H1 (cell line): ENCODE measurements at regions not wholly inside any gene's neighbourhood (a gene's known extent, or its start where the extent isn't known, plus 50 kb on each side); places are given as distances from the start of the nearest gene placed in this dataset.
A peak's percentile ranks its signal among the peaks of the same experiment; 100 is the strongest.

Source experiments
- CTCF ChIA-PET: fragments of 300-600 bp; sonication (Branson Sonifier 250); formaldehyde crosslinking; loops from one replicate; lab custom pipeline; 2021; ENCODE audit not compliant: partially characterized antibody; lab: Charles Lee
- POLR2A ChIA-PET: fragments of 300-600 bp; sonication (Branson Sonifier 250); formaldehyde crosslinking; loops from one replicate; lab custom pipeline; 2021; ENCODE audit warnings: inconsistent platforms; ENCODE audit not compliant: partially characterized antibody; lab: Charles Lee
- DNase-seq, 2 experiments: peaks; one replicate each; pipeline versions ENCODE4 v3.0.0 to v3.0.0-alpha.2; 2010 to 2022; ENCODE audit warnings: low spot score in 2 of 2, low read depth in 1 of 2, mixed read lengths in 1 of 2
- FAIRE-seq: peaks from 2 replicates; lab custom pipeline; 2011; peaks lifted over from hg19 to GRCh38; lab: Jason Lieb, UNC
- H2AFZ ChIP-seq: 2 replicates; pipeline ENCODE4 v1.8.1; 2012; ENCODE audit warnings: low read length, inconsistent platforms
- H2AK5ac ChIP-seq: 2 replicates; pipeline ENCODE4 v1.6.1; 2013; ENCODE audit warnings: low read depth, low read length
- H2BK120ac ChIP-seq: replicated peaks from 2 replicates; pipeline ENCODE3; 2013; ENCODE audit warnings: low read depth, low read length, inconsistent platforms
- H2BK12ac ChIP-seq: 2 replicates; pipeline ENCODE4 v1.6.1; 2013; ENCODE audit warnings: low read depth, low read length
- H2BK15ac ChIP-seq: 2 replicates; pipeline ENCODE4 v1.6.1; 2013; ENCODE audit warnings: low read length
- H2BK20ac ChIP-seq: 2 replicates; pipeline ENCODE4 v1.6.1; 2013; ENCODE audit warnings: low read length
- H2BK5ac ChIP-seq: 2 replicates; pipeline ENCODE4 v1.6.1; 2013; ENCODE audit warnings: low read depth, low read length
- H3K14ac ChIP-seq: 2 replicates; pipeline ENCODE4 v1.6.1; 2013; ENCODE audit warnings: inconsistent platforms; ENCODE audit not compliant: insufficient read length
- H3K18ac ChIP-seq: 2 replicates; pipeline ENCODE4 v1.6.1; 2013; ENCODE audit warnings: low read length; ENCODE audit errors: extremely low read depth
- H3K23ac ChIP-seq: 2 replicates; pipeline ENCODE4 v1.6.1; 2013; ENCODE audit warnings: inconsistent platforms; ENCODE audit not compliant: insufficient read length
- H3K23me2 ChIP-seq: 2 replicates; pipeline ENCODE4 v1.6.1; 2013; ENCODE audit warnings: low read depth, low read length
- H3K27ac ChIP-seq: 2 replicates; pipeline ENCODE4 v1.6.1; 2011; ENCODE audit warnings: low read depth, low read length, inconsistent platforms
- H3K27me3 ChIP-seq, 4 experiments: replicated peaks in 1 of 4; 1 replicate in 1 of 4; 2 replicates in 3 of 4; pipeline versions ENCODE4 v1.6.1 to v1.8.1; 2011 to 2013; ENCODE audit warnings: low read length in 3 of 4, mild to moderate bottlenecking in 3 of 4, inconsistent platforms in 2 of 4, mixed read lengths in 2 of 4, moderate library complexity in 1 of 4; ENCODE audit not compliant: control insufficient read depth in 3 of 4, insufficient read depth in 3 of 4; ENCODE audit errors: extremely low read depth in 1 of 4
- H3K36me3 ChIP-seq, 4 experiments: 2 replicates each; pipeline versions ENCODE4 v1.6.1 to v1.8.1; 2011 to 2013; ENCODE audit warnings: mild to moderate bottlenecking in 4 of 4, low read length in 3 of 4, moderate library complexity in 2 of 4, control low read depth in 1 of 4, inconsistent platforms in 1 of 4; ENCODE audit not compliant: insufficient read depth in 4 of 4, control insufficient read depth in 2 of 4
- H3K4ac ChIP-seq: replicated peaks from 2 replicates; pipeline ENCODE3; 2013; ENCODE audit warnings: low read length, low read depth, mixed read lengths, inconsistent platforms; ENCODE audit not compliant: insufficient read length
- H3K4me1 ChIP-seq, 4 experiments: replicated peaks in 1 of 4; 1 replicate in 1 of 4; 2 replicates in 3 of 4; pipeline versions ENCODE4 v1.6.1 to v1.8.1; 2011 to 2013; ENCODE audit warnings: low read length in 3 of 4, inconsistent platforms in 2 of 4, mixed read lengths in 1 of 4; ENCODE audit not compliant: insufficient read depth in 4 of 4, control insufficient read depth in 3 of 4
- H3K4me2 ChIP-seq, 2 experiments: 2 replicates each; pipeline versions ENCODE4 v1.6.1 to v1.8.1; 2011 to 2013; ENCODE audit warnings: low read depth in 2 of 2, low read length in 2 of 2, control low read depth in 1 of 2, inconsistent platforms in 1 of 2, mild to moderate bottlenecking in 1 of 2; ENCODE audit not compliant: insufficient read depth in 1 of 2
- H3K4me3 ChIP-seq, 4 experiments: fragments of 200-600, 300-600 bp in 1 of 4; sonication (generic), shearing (Covaris generic), sonication (Bioruptor Twin) in 1 of 4; 2 replicates each; pipeline versions ENCODE4 v1.5.1 to v1.8.1; 2011 to 2016; ENCODE audit warnings: low read length in 4 of 4, low read depth in 3 of 4, control low read depth in 2 of 4, inconsistent platforms in 2 of 4, mild to moderate bottlenecking in 2 of 4, mixed read lengths in 1 of 4, moderate library complexity in 1 of 4; ENCODE audit not compliant: insufficient read depth in 2 of 4; ENCODE audit errors: extremely low read depth in 1 of 4
- H3K56ac ChIP-seq: replicated peaks from 2 replicates; pipeline ENCODE3; 2013; ENCODE audit warnings: low read depth, mild to moderate bottlenecking, mixed read lengths, low read length, inconsistent platforms; ENCODE audit not compliant: insufficient read length
- H3K79me1 ChIP-seq: 2 replicates; pipeline ENCODE4 v1.6.1; 2013; ENCODE audit warnings: low read depth, low read length, control low read depth
- H3K79me2 ChIP-seq, 2 experiments: 2 replicates each; pipeline versions ENCODE4 v1.6.1 to v1.8.1; 2012 to 2013; ENCODE audit warnings: low read length in 2 of 2, mild to moderate bottlenecking in 2 of 2, inconsistent platforms in 1 of 2; ENCODE audit not compliant: insufficient read depth in 2 of 2, control insufficient read depth in 1 of 2
- H3K9ac ChIP-seq, 4 experiments: replicated peaks in 1 of 4; 1 replicate in 1 of 4; 2 replicates in 3 of 4; pipeline versions ENCODE4 v1.6.1 to v1.8.1; 2011 to 2013; ENCODE audit warnings: low read depth in 3 of 4, low read length in 3 of 4, control low read depth in 2 of 4, mild to moderate bottlenecking in 2 of 4, moderate library complexity in 2 of 4, inconsistent platforms in 1 of 4; ENCODE audit errors: extremely low read depth in 1 of 4
- H3K9me3 ChIP-seq, 2 experiments: 2 replicates each; pipeline versions ENCODE4 v1.6.1 to v1.8.1; 2012 to 2013; ENCODE audit warnings: mild to moderate bottlenecking in 2 of 2, moderate library complexity in 2 of 2, control low read depth in 1 of 2, inconsistent platforms in 1 of 2, low read depth in 1 of 2, low read length in 1 of 2, mixed read lengths in 1 of 2; ENCODE audit not compliant: insufficient read depth in 2 of 2
- H4K20me1 ChIP-seq, 2 experiments: replicated peaks in 1 of 2; 2 replicates each; pipeline versions ENCODE3 to v1.8.1; 2011 to 2013; ENCODE audit warnings: inconsistent platforms in 2 of 2, low read length in 2 of 2, mild to moderate bottlenecking in 1 of 2; ENCODE audit not compliant: insufficient read depth in 2 of 2, control insufficient read depth in 1 of 2
- H4K5ac ChIP-seq: 2 replicates; pipeline ENCODE4 v1.6.1; 2013; ENCODE audit warnings: low read length, low read depth, mixed read lengths, inconsistent platforms; ENCODE audit not compliant: insufficient read length
- H4K8ac ChIP-seq: 2 replicates; pipeline ENCODE4 v1.8.0; 2013; ENCODE audit warnings: mild to moderate bottlenecking, moderate library complexity, low read length, inconsistent platforms; ENCODE audit not compliant: insufficient read depth; ENCODE audit errors: extremely low read depth
- H4K91ac ChIP-seq: replicated peaks from 2 replicates; pipeline ENCODE3; 2013; ENCODE audit warnings: low read length, mixed read lengths, inconsistent platforms; ENCODE audit not compliant: insufficient read length
- BCL11A ChIP-seq, 2 experiments: IDR thresholded peaks; one replicate each; pipeline ENCODE4 v1.6.1; 2011; ENCODE audit warnings: low read depth in 2 of 2, low read length in 2 of 2, mild to moderate bottlenecking in 2 of 2
- FOSL1 ChIP-seq: IDR thresholded peaks from 2 replicates; pipeline ENCODE4 v1.6.1; 2011; ENCODE audit warnings: mild to moderate bottlenecking, low read depth, low read length, moderate library complexity; ENCODE audit not compliant: insufficient read depth
- KDM5A ChIP-seq: fragments of 200-600 bp; IDR thresholded peaks from 2 replicates; pipeline ENCODE4 v1.7.1; 2012; ENCODE audit warnings: mild to moderate bottlenecking, low read length, inconsistent platforms, mixed read lengths
- MAFK ChIP-seq: IDR thresholded peaks from 2 replicates; pipeline ENCODE4 v1.6.1; 2012; ENCODE audit warnings: low read depth, mild to moderate bottlenecking, improper control_type of control experiment, low read length
- NANOG ChIP-seq: IDR thresholded peaks from 2 replicates; pipeline ENCODE4 v1.6.1; 2011; ENCODE audit warnings: low read length, low read depth, mild to moderate bottlenecking, inconsistent platforms; ENCODE audit not compliant: insufficient read depth, poor library complexity, severe bottlenecking
- SP4 ChIP-seq: IDR thresholded peaks from 2 replicates; pipeline ENCODE4 v1.6.1; 2012; ENCODE audit warnings: low read length, inconsistent platforms
- TBP ChIP-seq: IDR thresholded peaks from 2 replicates; pipeline ENCODE4 v1.6.1; 2011; ENCODE audit warnings: low read depth, low read length, improper control_type of control experiment
- WGBS, 2 experiments: shearing (Covaris generic) in 1 of 2; methylation state at CpG; one replicate each; pipeline versions ENCODE4 v1.1.6 to v1.1.7; 2013 to 2015; ENCODE audit warnings: low lambda C conversion rate in 2 of 2, mixed read lengths in 2 of 2, inconsistent platforms in 1 of 2, low coverage in 1 of 2, missing lambda C conversion rate in 1 of 2; ENCODE audit not compliant: insufficient replicate concordance in 2 of 2, insufficient coverage in 1 of 2, insufficient read length in 1 of 2; ENCODE audit errors: extremely low coverage in 1 of 2, missing lambda C conversion rate in 1 of 2; 5-methylcytosine and 5-hydroxymethylcytosine counted together
- TF ChIP-seq, protein P1 (sequence below): IDR thresholded peaks from 2 replicates; pipeline ENCODE4 v1.6.1; 2012; ENCODE audit warnings: inconsistent platforms

DNA sequence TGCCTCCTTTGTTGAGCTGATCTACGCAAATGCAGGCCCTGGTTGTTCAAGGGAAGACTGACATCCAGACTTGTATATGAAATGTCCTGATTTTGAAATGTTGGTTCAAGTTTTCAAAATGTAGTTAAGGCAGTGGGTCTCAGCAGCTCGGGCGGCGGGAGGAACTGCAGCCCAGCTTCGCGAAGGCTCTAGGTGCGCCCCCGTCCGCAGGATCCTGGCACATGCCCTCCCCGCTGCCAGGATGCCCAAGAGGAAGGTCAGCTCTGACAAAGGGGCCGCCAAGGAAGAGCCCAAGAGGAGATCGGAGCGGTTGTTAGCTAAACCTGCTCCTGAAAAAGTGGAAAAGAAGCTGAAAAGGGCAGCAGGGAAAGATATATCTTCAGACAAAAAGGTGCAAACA is 1310.1 kb downstream of the ADGRL3 start:
- Histone ChIP-seq H3K14ac (no peak overlapping the region), H4K8ac (no peak overlapping the region), H2BK12ac (no peak overlapping the region), H3K9me3 (no peaks in the 10 kb centered on the region), H2BK5ac (no peak overlapping the region), H3K23me2 (no peaks in the 10 kb centered on the region), H3K4me1 (no peaks in the 10 kb centered on the region), H3K9ac (no peak overlapping the region), H2BK20ac (no peak overlapping the region), H3K56ac (no peak overlapping the region), H3K23ac (no peak overlapping the region), H3K4me3 (no peak overlapping the region), H4K91ac (no peak overlapping the region), H3K27ac (no peak overlapping the region), H2AFZ (0 out of 2 replicates have a peak overlapping the region, but pooled peaks have one; percentile 66), H3K36me3 (no peaks in the 10 kb centered on the region), H4K20me1 (no peaks in the 10 kb centered on the region), H3K4ac (no peak overlapping the region), H3K79me1 (no peaks in the 10 kb centered on the region), H3K4me2 (no peak overlapping the region), H4K5ac (no peak overlapping the region), H2AK5ac (no peak overlapping the region), H2BK120ac (no peak overlapping the region), H2BK15ac (no peak overlapping the region), H3K18ac (no peak overlapping the region), H3K79me2 (no peaks in the 10 kb centered on the region), H3K27me3 (no peaks in the 10 kb centered on the region; a peak in 1 of 7 replicates)
- ChIA-PET POLR2A (interaction anchor here (0.9 kb wide), 1 partner anchor 26 kb away, joined by 3 read pairs; no protein-coding TSS in a partner anchor), CTCF (interaction anchor here (0.9 kb wide), 1 partner anchor 23 kb away, joined by 4 read pairs; no protein-coding TSS in a partner anchor)
- no peak for TF ChIP-seq BCL11A (IDR thresholded peaks at IDR 0.05; ENCODE audit: low read depth in 2 of 2, low read length in 2 of 2)
- TF ChIP-seq FOSL1: no peak
- TF ChIP-seq NANOG: no peak
- TF ChIP-seq, protein P1, sequence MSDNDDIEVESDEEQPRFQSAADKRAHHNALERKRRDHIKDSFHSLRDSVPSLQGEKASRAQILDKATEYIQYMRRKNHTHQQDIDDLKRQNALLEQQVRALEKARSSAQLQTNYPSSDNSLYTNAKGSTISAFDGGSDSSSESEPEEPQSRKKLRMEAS: no peak
- no peak for TF ChIP-seq MAFK
- TF ChIP-seq SP4: no peak
- TF ChIP-seq KDM5A: no peak
- TF ChIP-seq TBP: no peak
- DNase-seq (no peak), FAIRE-seq (no peak)
- WGBS, 2 experiments: 90% methylated on average over 9 of the region's 13 CpGs; no CpG with 5 or more reads in 1 of the 2 experiments
